ENCODE measurements at regions not wholly inside any gene's neighbourhood (a gene's known extent, or its start where the extent isn't known, plus 50 kb on each side); places are given as distances from the start of the nearest gene placed in this dataset.

- Mint-ChIP-seq H3K27me3 (ENCODE audit: low read depth) (no peaks in the 10 kb centered on the region), H3K4me1 (no peaks in the 10 kb centered on the region), H3K4me3 (no peak overlapping the region), H3K27ac (no peak overlapping the region), H3K9me3 (peaks cover 75% of the 10 kb centered on the region), H3K36me3 (peaks cover 3% of the 10 kb centered on the region)
- no peak for DNase-seq (ENCODE audit: low spot score in 2 of 2, unreplicated experiment in 2 of 2)
- TF ChIP-seq, protein P1, sequence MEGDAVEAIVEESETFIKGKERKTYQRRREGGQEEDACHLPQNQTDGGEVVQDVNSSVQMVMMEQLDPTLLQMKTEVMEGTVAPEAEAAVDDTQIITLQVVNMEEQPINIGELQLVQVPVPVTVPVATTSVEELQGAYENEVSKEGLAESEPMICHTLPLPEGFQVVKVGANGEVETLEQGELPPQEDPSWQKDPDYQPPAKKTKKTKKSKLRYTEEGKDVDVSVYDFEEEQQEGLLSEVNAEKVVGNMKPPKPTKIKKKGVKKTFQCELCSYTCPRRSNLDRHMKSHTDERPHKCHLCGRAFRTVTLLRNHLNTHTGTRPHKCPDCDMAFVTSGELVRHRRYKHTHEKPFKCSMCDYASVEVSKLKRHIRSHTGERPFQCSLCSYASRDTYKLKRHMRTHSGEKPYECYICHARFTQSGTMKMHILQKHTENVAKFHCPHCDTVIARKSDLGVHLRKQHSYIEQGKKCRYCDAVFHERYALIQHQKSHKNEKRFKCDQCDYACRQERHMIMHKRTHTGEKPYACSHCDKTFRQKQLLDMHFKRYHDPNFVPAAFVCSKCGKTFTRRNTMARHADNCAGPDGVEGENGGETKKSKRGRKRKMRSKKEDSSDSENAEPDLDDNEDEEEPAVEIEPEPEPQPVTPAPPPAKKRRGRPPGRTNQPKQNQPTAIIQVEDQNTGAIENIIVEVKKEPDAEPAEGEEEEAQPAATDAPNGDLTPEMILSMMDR (IDR thresholded peaks at IDR 0.05; ENCODE audit: unreplicated experiment), result no peak
Observed at GRCh38 chr7:153859239-153859638, 193.0 kb upstream of the DPP6 start.

- Mint-ChIP-seq H3K27ac (no peak overlapping the region), H3K36me3 (peaks cover 4% of the 10 kb centered on the region), H3K4me3 (no peak overlapping the region), H3K4me1 (no peaks in the 10 kb centered on the region), H3K27me3 (ENCODE audit: low read depth) (no peaks in the 10 kb centered on the region), H3K9me3 (peaks cover 40% of the 10 kb centered on the region)
- TF ChIP-seq, protein P1 (IDR thresholded peaks at IDR 0.05; ENCODE audit: unreplicated experiment), result no peak
- DNase-seq (ENCODE audit: low spot score in 2 of 2, unreplicated experiment in 2 of 2), result no peak
Observed at GRCh38 chr7:153886506-153887441, 165.4 kb upstream of the DPP6 start.

GRCh38 chr7:153887749-153888569 is 164.2 kb upstream of the DPP6 start:
- Mint-ChIP-seq H3K27me3 (ENCODE audit: low read depth) (no peaks in the 10 kb centered on the region), H3K4me1 (no peaks in the 10 kb centered on the region), H3K27ac (no peak overlapping the region), H3K36me3 (peaks cover 4% of the 10 kb centered on the region), H3K4me3 (no peak overlapping the region), H3K9me3 (peaks cover 35% of the 10 kb centered on the region)
- DNase-seq (ENCODE audit: low spot score in 2 of 2, unreplicated experiment in 2 of 2), result no peak
- TF ChIP-seq, protein P1 (IDR thresholded peaks at IDR 0.05; ENCODE audit: unreplicated experiment), result no peak

DNA sequence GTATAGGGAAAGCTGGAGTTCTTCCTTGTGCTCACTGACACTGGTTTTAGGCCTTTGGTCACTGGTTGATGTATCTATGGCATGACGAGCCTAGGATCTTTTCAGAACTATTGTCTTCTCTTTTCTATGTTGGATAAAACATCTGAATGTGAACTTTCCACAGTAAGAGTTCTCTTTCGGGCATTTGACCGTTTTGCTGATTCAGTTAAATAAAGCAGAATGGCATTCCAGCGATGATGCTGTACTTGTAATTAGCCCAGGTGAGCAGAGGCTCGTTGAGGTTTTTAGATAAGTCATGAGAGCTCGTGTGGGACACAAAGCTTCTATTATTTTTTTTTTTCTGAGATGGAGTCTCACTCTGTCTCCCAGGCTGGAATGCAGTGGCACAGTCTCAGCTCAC is 160.2 kb upstream of the DPP6 start:
- H3K9me3 Mint-ChIP-seq, result peaks cover 49% of the 10 kb centered on the region
- DNase-seq (ENCODE audit: low spot score in 2 of 2, unreplicated experiment in 2 of 2), result no peak
- no peak overlapping the region for H3K4me3 Mint-ChIP-seq
- peaks cover 2% of the 10 kb centered on the region for H3K36me3 Mint-ChIP-seq
- TF ChIP-seq, protein P1 (IDR thresholded peaks at IDR 0.05; ENCODE audit: unreplicated experiment), result no peak
- no peaks in the 10 kb centered on the region for H3K4me1 Mint-ChIP-seq
- H3K27me3 Mint-ChIP-seq (ENCODE audit: low read depth), result no peaks in the 10 kb centered on the region
- H3K27ac Mint-ChIP-seq, result no peak overlapping the region

GRCh38 chr7:153902862-153903261 is 149.3 kb upstream of the DPP6 start:
- H3K9me3 Mint-ChIP-seq, result peaks cover 71% of the 10 kb centered on the region
- H3K27me3 Mint-ChIP-seq (ENCODE audit: low read depth), result no peaks in the 10 kb centered on the region
- DNase-seq (ENCODE audit: low spot score in 2 of 2, unreplicated experiment in 2 of 2), result no peak
- no peak overlapping the region for H3K4me3 Mint-ChIP-seq
- H3K36me3 Mint-ChIP-seq, result peaks cover 2% of the 10 kb centered on the region
- H3K27ac Mint-ChIP-seq, result no peak overlapping the region
- TF ChIP-seq, protein P1 (IDR thresholded peaks at IDR 0.05; ENCODE audit: unreplicated experiment), result no peak
- H3K4me1 Mint-ChIP-seq, result no peaks in the 10 kb centered on the region

Measured in mesothelial cell of epicardium (in vitro differentiated cells).